ACHN (cell line): ENCODE measurements at regions not wholly inside any gene's neighbourhood (a gene's known extent, or its start where the extent isn't known, plus 50 kb on each side); places are given as distances from the start of the nearest gene placed in this dataset.
"Not testable (repeated sequence)": the region's sequence is repeated elsewhere in the genome, so short reads cannot be mapped to it uniquely, and the experiment has no call there.

Experiments
- DNase-seq: peaks from one replicate; pipeline ENCODE4 v3.0.0-alpha.2; 2015
- in situ Hi-C: cut with HindIII; loops from 2 replicates; pipeline ENCODE4 v1.10.0; 2017; ENCODE audit warnings: low sequenced_read_pairs, low pct_ligation_motif_present, low pct_unique_long_range_greater_than_20kb

DNA sequence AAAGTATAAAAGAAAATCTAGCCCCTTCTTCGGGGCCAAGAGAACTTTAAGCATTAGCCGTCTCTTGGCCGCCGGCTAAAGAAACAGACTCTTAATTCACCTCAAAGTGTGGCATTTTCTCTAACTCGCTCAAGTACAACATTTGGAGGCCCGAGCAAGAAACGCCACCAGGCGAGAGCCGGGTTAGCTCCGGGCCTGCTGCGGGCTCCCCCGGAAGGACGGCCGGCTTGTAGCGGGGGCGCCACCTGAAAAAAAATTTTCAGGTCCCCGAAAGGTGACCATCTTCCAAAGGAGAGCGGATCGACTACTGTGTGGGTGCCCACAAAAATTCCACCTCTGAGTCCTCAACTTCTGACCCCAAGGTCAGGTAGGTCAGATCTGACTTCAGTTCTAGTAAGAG is 156.0 kb downstream of the DEFB131A start:
- in situ Hi-C loops: no loop called here
- no peak for DNase-seq

DNA sequence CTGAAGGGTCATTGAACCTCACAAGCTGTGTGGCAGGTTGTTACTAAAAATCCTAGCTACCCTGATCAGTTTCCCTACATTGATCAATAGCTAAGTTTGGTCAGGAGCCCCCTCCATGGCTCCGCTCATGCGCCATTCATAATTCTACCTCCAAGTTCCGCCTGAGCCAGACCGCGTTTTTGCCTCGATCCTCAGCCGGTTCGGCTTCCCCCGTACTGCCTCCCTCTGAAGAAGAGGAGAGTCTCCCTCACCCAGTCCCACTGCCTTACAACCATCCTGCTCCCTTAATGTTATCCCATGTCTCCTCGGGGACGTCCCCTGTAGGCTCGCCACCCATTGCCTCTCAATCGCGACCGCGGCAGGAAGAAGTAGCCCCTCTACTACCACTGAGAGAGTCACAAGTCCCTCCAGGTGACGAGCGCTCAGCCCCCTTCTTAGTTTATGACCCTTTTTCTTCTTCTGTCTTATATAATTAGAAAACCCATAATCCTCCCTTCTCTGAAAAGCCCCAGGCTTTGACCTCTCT is 158.2 kb downstream of the DEFB131A start:
- in situ Hi-C loops: no loop called here
- DNase-seq: no peak

DNA sequence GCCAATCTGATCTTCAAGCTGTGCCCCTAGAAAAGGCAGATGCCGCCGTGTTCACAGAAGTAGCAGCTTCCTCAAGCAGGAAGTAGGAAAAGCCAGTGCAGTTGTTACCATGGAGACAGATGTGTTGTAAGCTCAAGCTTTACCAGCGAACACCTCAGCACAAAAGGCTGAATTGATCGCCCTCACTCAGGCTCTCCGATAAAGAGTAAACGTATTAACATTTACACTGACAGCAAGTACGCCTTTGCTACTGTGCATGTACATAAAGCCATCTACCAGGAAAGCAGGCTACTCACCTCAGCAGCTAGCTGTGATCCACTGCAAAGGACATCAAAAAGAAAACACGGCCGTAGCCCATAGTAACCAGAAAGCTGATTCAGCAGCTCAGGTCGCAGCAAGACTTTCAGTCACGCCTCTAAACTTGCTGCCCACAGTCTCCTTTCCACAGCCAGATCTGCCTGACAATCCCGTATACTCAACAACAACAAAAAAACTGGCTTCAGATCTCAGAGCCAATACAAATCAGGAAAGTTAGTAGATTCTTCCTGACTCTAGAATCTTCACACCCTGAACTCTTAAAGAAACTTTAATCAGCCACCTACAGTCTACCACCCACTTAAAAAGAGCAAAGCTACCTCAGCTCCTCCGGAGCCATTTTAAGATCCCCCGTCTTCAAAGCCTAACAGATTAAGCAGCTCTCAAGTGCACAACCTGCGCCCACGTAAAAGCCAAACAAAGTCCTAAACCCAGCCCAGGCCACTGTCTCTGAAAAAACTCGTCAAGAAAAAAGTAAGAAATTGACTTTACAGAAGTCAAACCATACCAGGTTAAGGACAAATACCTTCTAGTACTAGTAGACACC is 160.0 kb downstream of the DEFB131A start:
- in situ Hi-C loops, DNase-seq: not testable (repeated sequence)

DNA sequence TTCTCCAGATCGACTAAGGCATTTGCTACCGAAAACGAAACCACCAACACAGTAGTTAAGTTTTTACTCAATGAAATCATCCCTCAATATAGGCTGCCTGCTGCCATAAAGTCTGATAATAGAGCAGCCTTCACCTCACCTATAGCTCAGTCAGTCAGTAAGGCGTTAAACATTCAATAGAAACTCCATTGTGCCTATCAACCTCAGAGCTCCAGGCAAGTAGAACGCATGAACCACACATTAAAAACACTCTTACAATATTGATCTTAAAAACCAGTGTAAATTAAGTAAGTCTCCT is 160.6 kb downstream of the DEFB131A start:
- in situ Hi-C loops, DNase-seq: not testable (repeated sequence)

DNA sequence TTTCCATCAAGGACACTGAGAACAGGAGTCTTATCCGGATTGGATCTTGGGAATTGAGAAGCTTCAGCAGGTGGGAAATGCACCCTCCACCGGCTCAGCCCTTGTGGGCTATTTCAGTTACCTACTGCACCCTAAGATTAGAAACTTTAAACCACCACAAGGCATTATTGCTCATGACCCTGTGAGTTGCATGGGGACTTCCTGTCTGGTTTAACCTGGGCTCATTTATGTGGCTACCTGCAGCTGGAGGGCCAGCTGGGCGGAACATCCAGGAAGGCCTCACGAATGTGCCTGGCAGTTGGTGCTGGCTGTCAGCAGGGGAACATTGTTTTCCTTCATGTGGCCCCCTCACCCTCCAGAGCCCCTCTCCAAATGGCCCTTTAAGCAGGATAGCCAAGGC is 164.1 kb downstream of the DEFB131A start:
- no peak for DNase-seq
- in situ Hi-C loops: no loop called here

DNA sequence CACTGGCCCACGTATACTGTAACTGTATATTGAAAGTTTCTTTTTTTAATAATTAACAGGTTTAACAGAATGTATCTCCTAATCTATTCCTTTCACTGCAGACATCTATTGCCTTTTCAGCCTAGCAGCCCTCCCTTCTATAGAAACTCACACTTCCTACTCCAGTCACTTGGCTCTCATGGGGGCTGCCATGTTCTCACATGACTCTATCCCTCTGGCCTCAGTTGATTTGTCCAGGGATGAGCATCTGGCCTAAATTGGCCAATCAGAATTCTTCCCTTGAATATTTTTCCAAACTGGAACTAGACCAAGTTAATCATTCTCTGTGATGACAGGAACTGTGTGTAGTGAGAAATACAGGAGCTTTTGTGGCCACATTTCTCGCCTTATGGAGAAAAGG is 166.1 kb downstream of the DEFB131A start:
- DNase-seq, in situ Hi-C loops: not testable (repeated sequence)

DNA sequence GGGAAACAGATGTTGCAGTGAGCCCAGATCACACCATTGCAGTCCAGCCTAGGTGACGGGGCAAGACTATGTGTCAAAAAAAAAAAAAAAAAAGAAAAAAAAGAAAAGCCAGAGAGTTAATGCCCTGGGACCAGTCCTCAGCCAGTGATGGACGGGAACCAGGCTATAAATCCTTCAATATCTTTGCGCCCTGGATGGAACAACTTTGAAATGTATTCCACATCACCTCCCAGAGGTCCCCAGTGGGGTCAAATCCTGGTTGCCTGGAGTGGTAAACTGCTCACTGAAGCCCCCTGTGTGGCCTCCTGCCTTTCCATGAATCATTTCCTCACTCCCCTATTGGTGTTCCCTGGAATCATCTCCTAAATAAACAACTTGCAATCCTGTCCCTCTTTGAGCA is 166.9 kb downstream of the DEFB131A start:
- no peak for DNase-seq
- in situ Hi-C loops: no loop called here

DNA sequence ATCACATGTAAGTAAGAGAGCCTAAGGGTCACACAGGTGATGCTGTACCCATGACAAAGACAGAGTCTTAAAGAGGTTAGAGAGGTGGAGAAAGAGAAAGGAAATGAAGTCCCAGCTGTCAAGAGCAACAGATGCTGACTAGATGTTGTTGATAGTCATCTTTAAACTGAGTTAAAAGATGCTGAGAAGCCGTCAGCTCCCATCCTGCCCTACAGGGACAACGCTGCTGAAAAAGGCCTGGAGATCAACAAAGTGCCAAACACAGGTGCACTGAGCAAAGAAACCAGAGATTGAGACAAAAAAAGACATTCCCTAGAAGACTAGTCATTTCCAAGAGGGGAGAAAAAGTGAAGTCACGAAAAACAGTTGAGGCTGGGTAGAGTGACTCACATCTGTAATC is 145.0 kb upstream of the DRD5 start:
- in situ Hi-C loops, DNase-seq: not testable (repeated sequence)

DNA sequence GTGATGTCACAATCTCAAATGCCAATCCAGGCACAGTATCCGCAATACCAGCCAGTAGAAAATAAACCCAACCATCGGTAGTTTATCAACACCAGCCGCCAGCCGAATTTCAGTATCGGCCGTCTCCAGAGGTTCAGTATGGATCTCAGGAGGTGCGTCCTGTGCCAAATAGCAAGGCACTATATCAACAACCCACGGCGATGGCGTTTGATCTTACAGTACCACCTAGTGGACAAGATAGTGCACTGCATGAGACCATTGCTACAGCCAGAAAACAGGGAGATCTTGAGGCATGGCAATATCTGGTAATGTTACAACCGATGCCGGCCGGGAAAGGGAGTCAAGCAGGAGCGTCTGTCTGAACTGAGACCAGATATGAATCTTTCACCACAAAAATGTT is 121.8 kb upstream of the DRD5 start:
- in situ Hi-C loops: not testable (repeated sequence)

DNA sequence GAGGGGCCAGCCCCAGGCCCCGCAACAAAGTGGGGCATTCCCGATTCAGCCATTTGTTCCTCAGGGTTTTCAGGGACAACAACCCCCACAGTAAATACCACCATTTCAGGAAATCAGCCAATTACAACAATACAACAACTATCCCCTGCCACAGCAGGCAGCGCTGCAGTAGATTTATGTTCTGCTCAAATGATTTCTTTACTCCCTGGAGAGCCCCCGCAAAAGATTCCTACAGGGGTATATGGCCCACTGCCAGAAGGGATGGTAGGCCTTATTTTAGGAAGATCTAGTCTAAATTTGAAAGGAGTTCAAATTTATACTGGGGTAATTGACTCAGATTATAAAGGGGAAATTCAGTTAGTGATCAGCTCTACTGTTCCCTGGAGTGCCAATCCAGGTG is 120.5 kb upstream of the DRD5 start:
- in situ Hi-C loops, DNase-seq: not testable (repeated sequence)

More for the DNA sequence above, 121.8 kb upstream of the DRD5 start:
- peak; percentile 0 for DNase-seq

DNA sequence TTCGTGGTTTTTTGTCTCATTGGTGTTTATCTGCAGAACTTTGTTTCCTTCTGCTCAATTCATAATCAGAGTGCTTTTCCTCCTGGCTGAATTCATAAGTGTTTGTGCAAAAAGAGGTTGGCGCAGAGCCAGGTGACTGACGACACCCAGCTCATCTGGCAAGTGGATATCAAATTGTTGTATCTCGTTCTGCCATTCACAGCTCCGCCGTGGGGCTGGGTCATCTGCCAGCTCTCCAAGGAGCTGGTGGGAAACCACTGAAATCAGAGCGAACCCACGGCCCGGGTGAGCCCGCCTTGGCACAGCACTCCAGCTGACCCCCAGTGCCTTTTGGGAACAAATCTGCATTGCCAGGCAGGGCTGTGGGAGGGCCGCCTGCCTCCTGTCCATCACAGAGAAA is 110.7 kb upstream of the DRD5 start:
- DNase-seq, in situ Hi-C loops: not testable (repeated sequence)

DNA sequence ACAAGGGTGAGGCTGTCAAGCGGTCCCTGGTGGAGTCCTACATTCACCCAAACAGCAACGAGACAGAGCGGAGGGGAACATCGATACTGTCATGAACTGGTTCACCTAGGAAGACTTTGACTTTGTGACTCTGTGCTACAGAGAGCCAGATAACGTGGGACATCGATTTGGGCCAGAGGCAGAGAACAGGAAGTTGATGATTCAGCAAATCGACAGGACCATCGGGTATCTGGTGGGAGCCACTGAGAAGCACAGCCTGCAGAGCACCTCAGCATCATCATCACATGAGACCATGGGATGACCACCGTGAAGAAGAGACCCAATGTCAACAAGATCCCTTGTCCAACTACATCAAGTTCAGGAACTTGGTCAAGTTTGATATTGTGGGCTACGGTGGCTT is 104.1 kb upstream of the DRD5 start:
- in situ Hi-C loops, DNase-seq: not testable (repeated sequence)

DNA sequence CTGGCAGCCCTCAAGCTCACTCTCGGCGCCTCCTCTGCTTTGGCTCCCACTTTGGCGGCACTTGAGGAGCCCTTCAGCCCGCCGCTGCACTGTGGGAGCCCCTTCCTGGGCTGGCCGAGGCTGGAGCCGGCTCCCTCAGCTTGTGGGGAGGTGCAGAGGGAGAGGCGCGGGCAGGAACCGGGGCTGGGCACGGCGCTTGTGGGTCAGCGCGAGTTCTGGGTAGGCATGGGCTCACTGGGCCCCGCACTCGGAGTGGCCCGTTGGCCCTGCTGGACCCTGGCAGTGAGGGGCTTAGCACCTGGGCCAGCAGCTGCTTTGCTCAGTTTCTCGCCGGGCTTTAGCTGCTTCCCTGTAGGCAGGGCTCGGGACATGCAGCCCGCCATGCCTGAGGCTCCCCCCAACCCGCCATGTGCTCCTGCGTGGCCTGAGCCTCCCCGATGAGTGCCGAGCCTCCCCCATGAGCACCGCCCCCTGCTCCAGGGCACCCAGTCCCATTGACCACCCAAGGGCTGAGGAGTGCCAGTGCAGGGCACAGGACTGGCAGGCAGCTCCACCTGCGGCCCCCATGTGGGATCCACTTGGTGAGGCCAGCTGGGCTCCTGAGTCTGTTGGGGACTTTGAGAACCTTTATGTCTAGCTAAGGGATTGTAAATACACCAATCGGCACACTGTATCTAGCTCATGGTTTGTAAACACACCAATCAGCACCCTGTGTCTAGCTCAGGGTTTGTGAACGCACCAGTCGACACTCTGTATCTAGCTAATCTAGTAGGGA is 101.5 kb upstream of the DRD5 start:
- no peak for DNase-seq
- in situ Hi-C loops: no loop called here

DNA sequence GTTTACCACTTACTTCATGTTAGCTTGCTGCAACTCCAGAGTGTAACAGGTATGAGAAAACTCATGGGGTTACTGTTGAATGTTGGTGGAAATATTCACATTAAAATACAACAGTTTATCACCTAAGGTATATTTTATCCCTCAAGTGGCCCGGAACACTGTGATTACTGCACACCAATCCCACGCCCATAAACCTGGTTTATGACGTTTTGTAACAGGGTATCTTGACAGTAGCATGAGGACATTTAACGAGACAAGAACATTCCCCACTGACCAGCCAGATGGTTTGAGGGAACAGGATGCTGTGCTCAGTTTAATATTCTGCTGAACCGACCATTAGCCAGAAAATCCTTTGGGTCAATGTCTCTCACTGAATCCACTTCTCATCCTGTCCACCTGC is 98.3 kb upstream of the DRD5 start:
- in situ Hi-C loops, DNase-seq: not testable (repeated sequence)

DNA sequence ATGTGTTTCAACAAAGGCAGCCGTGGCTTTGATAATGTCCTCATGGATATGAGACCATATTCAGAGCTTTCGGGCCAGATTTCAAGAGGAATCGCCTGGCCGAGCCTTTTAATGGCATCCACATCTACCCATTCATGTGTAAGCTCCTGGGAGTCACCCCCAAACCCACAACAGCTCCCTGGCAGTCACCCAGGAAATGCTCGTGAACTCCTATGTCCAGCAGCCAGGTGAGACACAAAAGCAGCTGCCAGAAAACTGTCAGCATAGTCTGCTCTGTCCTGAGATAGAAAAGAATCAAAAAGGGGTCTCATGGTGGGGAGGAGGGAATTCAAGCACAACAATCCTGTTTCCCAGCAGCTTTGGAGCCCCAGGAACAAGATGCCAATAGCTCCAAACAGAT is 96.4 kb upstream of the DRD5 start:
- in situ Hi-C loops, DNase-seq: not testable (repeated sequence)

DNA sequence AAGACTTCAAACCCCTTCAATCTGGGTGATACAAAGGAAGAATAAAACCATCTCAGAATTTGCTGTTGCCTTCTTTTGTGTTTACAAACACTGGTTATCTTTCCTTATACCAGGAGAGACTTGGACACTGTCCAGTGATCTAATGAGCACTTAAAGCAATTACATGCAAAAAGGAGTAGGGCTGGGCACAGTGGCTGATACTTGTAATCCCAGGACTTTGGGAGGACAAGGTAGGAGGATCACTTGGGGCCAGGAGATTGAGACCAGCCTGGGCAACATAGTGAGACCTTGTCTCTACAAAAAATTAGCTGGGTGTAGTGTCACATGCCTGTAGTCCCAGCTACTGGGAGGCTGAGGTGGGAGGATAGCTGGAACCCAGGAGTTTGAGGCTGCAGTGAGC is 95.7 kb upstream of the DRD5 start:
- in situ Hi-C loops: no loop called here
- DNase-seq: no peak

DNA sequence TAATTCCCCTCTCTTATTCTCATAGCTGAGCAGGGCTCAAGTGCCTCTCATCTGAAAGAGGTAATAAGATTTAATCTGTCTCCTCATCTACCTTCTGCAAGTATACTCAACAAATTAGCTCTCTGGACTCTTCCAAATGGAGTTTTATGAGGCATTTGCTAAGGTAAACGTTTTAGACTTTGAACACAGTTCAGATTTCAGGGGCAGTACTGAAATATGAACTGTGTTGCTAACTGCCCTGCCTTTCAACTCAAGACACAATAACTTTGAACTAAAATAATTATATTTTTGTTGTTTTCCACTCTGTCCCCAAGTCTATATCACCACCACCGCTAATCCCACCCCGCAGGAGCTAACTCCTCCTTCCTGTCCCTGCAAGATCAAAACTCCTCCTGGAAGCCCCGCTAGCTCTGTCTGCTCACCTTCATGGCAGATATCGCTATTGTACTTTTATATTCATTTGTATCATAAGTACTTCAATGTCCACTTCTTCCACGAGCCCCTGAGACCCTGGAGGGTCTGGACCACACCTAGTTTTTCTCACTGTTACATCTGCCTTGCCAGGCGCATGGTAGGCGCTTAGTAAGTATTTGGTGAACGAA is 90.7 kb upstream of the DRD5 start:
- DNase-seq, in situ Hi-C loops: not testable (repeated sequence)

DNA sequence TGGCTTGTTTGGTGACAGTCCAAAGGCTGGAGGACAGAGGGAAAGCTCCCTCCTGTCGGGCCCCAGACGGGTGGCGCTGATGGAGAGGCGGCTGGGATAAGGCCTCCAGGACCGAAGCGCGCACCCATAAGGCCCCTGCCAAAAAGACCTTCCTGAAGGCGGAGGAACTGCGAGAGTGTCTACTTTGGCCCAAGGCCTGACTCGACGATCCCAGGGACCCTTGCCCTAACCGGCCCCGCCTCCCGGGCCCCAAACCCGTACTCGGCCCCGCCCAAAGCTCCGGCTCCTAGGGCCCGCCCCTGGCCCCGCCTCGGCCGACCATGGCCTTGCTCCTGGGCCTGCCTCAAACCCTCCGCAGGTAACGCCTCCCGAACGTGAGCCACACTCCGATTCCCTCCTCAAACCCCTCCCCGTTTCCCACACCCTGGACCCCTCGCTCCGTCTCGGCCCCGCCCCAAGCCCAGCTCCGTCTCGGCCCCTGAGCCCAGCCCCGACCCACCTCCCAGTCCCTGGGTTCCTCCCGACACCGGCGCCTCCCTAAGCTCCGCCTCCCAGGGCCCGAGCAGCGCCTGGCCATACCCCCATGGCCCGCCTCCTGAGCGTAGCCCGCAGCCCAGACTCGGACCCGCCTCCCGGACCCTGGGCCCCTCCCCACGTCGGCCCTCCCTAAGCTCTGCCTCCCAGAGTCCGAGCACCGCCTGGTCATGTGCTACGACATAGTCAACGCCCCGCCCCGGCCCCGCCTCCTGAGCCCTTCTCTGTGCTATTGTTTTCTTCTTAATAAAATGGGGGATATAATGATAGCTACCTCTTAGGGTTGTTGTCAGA is 90.0 kb upstream of the DRD5 start:
- DNase-seq: peak; percentile 88
- in situ Hi-C loops: no loop called here
